Ishikawa (cell line): ENCODE measurements at regions not wholly inside any gene's neighbourhood (a gene's known extent, or its start where the extent isn't known, plus 50 kb on each side); places are given as distances from the start of the nearest gene placed in this dataset.

Source experiments
- CEBPB ChIP-seq: IDR thresholded peaks from 2 replicates; pipeline ENCODE4 v1.6.1; 2012
- CREB1 ChIP-seq: IDR thresholded peaks from 2 replicates; pipeline ENCODE4 v1.6.1; 2012; ENCODE audit warnings: low read depth
- EGR1 ChIP-seq: IDR thresholded peaks from 2 replicates; pipeline ENCODE4 v1.6.1; 2012
- EP300 ChIP-seq: IDR thresholded peaks from 2 replicates; pipeline ENCODE4 v1.6.1; 2012; ENCODE audit warnings: borderline replicate concordance
- FOXM1 ChIP-seq: IDR thresholded peaks from 2 replicates; pipeline ENCODE4 v1.6.1; 2012; ENCODE audit warnings: low read depth, borderline replicate concordance
- NFIC ChIP-seq: IDR thresholded peaks from 2 replicates; pipeline ENCODE4 v1.6.1; 2012
- RAD21 ChIP-seq: IDR thresholded peaks from 2 replicates; pipeline ENCODE4 v1.6.1; 2012; ENCODE audit warnings: low read depth
- TAF1 ChIP-seq: IDR thresholded peaks from 2 replicates; pipeline ENCODE4 v1.6.1; 2012; ENCODE audit warnings: low read depth, mild to moderate bottlenecking
- TEAD4 ChIP-seq: IDR thresholded peaks from 2 replicates; pipeline ENCODE4 v1.6.1; 2012
- YY1 ChIP-seq: IDR thresholded peaks from 2 replicates; pipeline ENCODE4 v1.6.1; 2012; ENCODE audit warnings: low read depth
- ZBTB7A ChIP-seq: IDR thresholded peaks from 2 replicates; pipeline ENCODE4 v1.6.1; 2012; ENCODE audit warnings: low read depth
- TF ChIP-seq, protein P1 (sequence below): IDR thresholded peaks from 2 replicates; pipeline ENCODE4 v1.6.1; 2012
- TF ChIP-seq, protein P2 (sequence below): IDR thresholded peaks from 2 replicates; pipeline ENCODE4 v1.6.1; 2012; ENCODE audit warnings: low read depth, mild to moderate bottlenecking
- TF ChIP-seq, protein P3 (sequence below): IDR thresholded peaks from 2 replicates; pipeline ENCODE4 v1.6.1; 2012

DNA sequence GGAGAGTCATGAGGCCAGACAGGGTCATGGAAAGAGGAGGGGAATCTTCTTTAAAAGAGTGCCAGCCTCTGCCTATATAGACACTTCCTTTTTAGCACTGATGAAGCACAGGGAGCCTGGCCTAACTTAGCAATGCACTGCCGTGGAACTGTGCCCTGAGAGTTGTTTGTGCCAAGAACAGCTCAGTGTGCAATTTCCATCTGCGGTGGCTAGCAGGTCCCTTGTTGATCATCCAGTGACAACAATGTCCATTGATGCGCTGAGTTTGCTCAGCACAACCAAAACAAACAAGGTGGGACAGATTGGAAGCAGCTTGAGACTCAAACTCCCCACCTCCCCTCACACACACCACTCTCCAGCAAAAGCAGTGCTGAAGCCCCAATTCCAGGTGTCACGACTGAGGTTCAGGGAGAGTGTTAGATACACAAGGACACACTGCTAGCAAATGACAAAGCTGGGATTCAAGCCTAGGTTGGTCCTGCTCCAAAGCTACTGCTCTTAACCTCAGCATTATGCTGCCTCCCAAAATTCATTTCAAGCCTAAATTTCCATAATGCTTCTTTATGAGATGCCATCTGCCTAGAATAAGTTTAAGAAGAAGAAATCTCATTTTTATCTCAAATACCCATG is 316.6 kb upstream of the UBE2E2 start:
- TF ChIP-seq TAF1 (no peak), EP300 (no peak), ZBTB7A (no peak), RAD21 (no peak), NFIC (no peak), YY1 (no peak), CREB1 (no peak), CEBPB (no peak), TEAD4 (no peak), FOXM1 (no peak), EGR1 (no peak)
- TF ChIP-seq, protein P1, sequence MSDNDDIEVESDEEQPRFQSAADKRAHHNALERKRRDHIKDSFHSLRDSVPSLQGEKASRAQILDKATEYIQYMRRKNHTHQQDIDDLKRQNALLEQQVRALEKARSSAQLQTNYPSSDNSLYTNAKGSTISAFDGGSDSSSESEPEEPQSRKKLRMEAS, result no peak
- TF ChIP-seq, protein P2, sequence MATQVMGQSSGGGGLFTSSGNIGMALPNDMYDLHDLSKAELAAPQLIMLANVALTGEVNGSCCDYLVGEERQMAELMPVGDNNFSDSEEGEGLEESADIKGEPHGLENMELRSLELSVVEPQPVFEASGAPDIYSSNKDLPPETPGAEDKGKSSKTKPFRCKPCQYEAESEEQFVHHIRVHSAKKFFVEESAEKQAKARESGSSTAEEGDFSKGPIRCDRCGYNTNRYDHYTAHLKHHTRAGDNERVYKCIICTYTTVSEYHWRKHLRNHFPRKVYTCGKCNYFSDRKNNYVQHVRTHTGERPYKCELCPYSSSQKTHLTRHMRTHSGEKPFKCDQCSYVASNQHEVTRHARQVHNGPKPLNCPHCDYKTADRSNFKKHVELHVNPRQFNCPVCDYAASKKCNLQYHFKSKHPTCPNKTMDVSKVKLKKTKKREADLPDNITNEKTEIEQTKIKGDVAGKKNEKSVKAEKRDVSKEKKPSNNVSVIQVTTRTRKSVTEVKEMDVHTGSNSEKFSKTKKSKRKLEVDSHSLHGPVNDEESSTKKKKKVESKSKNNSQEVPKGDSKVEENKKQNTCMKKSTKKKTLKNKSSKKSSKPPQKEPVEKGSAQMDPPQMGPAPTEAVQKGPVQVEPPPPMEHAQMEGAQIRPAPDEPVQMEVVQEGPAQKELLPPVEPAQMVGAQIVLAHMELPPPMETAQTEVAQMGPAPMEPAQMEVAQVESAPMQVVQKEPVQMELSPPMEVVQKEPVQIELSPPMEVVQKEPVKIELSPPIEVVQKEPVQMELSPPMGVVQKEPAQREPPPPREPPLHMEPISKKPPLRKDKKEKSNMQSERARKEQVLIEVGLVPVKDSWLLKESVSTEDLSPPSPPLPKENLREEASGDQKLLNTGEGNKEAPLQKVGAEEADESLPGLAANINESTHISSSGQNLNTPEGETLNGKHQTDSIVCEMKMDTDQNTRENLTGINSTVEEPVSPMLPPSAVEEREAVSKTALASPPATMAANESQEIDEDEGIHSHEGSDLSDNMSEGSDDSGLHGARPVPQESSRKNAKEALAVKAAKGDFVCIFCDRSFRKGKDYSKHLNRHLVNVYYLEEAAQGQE, result no peak
- TF ChIP-seq, protein P3, sequence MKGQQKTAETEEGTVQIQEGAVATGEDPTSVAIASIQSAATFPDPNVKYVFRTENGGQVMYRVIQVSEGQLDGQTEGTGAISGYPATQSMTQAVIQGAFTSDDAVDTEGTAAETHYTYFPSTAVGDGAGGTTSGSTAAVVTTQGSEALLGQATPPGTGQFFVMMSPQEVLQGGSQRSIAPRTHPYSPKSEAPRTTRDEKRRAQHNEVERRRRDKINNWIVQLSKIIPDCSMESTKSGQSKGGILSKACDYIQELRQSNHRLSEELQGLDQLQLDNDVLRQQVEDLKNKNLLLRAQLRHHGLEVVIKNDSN, result no peak
